IPS DF 4.7 (cell line): ENCODE measurements at regions not wholly inside any gene's neighbourhood (a gene's known extent, or its start where the extent isn't known, plus 50 kb on each side); places are given as distances from the start of the nearest gene placed in this dataset.
"Not testable (repeated sequence)": the region's sequence is repeated elsewhere in the genome, so short reads cannot be mapped to it uniquely, and the experiment has no call there.

Experiments
- DNase-seq: peaks from one replicate; pipeline ENCODE4 v3.0.0-alpha.2; 2013; ENCODE audit warnings: low spot score; ENCODE audit errors: extremely low read depth

DNA sequence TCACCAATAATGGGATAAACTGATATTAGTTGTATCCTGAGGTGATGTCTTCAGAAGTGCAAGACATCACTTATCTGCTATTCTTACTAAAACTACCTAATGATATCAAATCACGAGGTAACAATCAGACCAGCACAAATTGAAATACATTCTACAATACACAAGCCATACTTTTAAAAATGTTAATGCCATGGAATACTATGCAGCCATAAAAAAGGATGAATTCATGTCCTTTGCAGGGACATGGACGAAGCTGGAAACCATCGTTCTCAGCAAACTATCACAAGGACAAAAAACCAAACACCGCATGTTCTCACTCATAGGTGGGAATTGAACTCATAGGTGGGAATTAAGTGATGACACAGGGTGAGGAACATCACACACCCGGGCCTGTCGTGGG is 129.3 kb downstream of the SST start:
- no peak for DNase-seq

GRCh38 chr3:187536185-187536584 is 134.0 kb downstream of the SST start:
- DNase-seq, result no peak

DNA sequence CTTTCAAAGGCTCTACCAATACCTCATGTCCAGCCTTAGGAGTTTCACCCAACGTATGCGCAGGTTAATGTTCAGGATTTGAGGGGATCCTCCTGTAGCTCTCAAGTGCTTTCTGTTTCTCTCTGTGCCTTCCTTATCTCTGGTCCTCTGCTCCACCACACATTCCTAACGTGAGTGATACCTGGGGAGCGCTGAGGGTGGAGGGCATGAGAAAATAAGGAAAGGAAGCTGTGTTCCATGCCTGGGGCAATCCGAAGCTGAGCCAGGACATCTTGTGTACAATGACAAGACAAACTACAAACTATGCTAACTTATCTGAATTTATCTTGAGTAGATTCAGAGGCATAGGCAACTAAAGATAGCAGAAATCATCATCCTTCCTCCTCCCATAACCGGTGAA is 136.4 kb downstream of the SST start:
- no peak for DNase-seq

DNA sequence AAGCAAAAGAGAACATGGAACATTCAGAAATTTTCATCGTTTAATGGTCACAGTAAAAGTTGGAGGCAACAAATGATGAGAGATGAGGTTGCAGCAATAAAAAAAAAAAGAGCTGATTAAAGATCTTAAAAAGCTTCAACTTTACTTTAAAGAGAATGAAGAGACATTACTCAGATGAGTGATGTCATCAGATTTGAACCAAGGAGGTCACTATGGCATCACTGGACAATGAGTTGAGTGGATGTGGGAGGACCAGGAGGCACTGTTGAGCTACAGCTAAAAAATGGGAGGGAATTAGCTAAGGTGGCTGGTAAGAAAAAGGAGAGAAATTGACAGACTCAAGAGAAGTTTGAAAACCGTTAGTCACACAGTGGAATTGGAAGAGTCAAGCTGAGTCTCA is 138.4 kb downstream of the SST start:
- no peak for DNase-seq

DNA sequence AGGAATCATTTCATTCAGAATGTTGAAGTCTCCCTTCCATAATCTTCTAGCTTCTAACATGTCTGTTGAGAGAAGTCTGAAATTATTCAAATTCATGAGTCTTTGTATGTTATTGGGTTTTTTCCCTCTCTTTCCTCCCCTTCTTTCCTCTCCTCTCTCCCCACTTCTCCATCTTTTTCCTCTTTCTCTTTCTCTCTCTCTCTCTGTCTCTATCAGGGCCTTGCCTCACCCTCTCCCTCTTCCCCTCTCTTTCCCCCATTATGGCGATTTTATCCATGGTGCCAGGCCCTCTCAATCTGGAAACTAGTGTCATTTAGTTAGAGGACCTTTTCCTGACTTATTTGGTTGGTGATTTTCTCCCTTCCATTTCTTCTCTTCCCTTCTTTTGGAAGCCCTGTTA is 147.3 kb downstream of the SST start:
- no peak for DNase-seq

GRCh38 chr3:187522293-187522692 is 147.9 kb downstream of the SST start:
- no peak for DNase-seq

- DNase-seq, result no peak
Measured at GRCh38 chr3:187521546-187521945, 148.6 kb downstream of the SST start.

- DNase-seq, result no peak
Measured at GRCh38 chr3:187520027-187520945, 149.9 kb downstream of the SST start.

DNA sequence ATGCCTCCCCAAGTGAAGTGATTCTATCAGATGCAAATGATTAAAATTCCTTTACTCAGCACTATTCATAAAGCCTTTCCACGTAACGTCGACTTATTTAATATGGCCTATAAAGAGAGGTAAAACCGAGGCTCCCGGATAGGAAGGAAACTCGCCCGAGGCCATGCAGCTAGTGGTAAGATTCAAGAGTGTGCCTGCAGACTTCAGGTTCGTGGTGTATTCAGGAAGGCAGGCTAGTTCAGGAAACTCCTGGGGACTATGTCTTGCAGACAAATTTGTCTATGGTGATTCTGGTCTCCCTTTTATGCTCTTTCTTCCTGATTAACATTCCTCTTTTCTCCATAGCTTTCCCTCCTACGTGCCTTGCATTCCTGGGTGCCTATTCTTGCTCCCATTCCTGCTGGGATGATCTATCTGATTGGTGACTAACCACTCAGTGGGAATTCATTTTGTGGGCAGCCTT is 150.7 kb downstream of the SST start:
- peak; percentile 68 for DNase-seq

DNA sequence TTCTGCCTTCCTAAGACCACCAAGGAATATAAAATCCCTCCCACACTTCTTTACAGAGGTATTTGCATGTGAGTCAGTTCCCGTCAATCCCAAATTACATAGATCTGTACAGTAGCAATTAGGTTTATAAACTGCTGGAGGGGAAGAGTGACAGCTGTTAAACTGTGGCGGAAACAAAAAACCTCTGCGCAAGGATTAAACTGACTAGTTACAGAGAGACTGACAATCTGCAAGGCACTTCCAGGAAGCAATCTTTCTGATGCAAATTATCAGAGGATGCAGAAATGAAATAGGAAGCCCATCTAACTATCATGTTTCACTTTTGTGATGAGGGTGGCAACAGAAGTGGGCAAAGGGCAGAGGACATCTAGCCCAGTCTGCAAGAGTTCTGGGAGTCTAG is 150.4 kb downstream of the RTP4 start:
- no peak for DNase-seq

DNA sequence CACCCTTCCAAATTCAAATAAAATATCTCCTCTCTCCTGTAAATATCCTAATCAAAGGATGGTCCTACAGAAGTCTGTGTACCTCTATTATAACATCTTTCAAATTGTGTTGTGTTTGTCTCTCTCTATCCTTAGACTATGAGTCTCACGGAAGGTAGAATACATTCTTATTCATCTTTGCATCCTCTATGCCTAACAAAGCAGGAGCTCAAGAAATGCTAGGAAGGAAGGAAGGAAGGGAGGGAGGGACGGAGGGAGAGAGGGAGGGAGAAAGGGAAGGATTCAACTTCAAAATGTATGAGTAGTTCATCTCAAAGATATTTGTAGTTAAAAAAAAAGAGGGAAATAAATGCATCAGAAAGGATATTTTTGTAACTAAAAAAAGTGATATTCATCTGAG is 150.0 kb downstream of the RTP4 start:
- no peak for DNase-seq

- no peak for DNase-seq
Measured at GRCh38 chr3:187516446-187517185, 148.4 kb downstream of the RTP4 start.

DNA sequence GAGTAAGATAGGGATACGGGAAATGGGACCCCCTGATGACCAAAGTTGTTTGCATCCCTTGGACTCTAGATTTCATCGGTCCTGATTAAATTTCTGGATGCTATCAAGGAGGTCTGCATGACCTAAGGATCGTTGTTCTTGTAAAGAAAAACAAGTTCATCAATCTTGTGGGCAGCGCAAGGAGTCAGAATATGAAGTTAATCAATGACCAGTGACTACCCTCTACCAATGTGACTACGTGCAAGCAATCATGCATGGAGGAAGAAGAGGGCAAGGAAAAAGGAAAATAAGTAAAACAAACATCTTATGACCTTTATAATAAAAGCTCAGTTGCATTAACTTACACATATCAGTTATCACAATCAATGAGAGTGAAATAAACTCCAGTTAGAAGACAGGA is 139.7 kb downstream of the RTP4 start:
- DNase-seq, result no peak

- no peak for DNase-seq
Measured at GRCh38 chr3:187507266-187507665, 139.1 kb downstream of the RTP4 start.

DNA sequence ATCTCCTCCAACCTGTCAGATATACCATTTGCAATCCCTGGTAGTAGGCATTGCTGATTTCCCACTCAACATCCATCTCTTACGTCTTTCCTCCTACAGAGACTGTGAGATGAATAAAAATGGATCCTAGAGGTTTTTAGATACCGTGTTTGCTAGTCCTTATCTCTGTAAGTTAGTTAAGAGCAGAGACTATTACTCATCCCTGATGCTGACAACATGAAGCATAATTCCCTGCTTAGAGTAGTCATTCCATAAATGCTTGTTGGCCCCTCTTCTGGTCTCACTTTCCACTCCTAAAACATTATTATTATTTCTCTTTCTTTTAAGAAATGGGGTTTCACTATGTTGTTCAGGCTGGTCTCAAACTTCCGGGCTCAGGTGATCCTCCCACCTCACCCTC is 136.2 kb downstream of the RTP4 start:
- DNase-seq, result no peak

- DNase-seq, result no peak
Measured at GRCh38 chr3:187498211-187498724, 130.1 kb downstream of the RTP4 start.

DNA sequence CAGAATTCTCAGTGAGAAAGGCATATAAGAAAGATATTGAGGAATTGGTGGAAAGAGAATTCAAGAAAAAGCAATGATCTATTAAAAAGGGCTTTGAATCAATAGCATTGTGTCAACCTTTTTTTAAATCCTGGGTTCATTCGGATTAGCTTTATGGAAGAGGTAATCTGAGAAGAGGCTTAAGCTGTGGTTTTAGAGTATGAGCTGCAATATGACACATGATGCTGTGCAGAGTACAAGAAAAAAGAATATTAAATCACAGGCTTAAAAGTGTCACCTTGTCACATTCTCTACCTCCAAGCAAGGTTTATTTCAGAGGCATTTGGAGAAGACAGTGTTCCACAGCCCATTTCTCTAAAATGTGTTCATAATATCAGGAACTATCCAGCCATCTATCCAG is 128.9 kb downstream of the RTP4 start:
- no peak for DNase-seq

DNA sequence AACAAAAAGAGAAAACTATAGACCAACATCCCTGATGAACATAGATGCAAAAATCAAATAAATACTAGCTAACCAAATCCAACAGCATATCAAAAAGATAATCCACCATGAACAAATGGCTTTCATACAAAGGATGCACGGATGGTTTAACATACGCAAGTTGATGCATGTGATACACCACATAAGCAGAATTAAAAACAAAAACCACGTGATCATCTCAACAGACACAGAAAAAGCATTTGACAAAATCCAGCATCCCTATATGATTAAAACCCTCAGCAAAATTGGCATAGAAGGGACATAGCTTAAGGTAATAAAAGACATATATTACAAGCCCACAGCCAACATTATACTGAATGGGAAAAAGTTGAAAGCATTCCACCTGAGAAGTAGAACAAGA is 125.9 kb downstream of the RTP4 start:
- DNase-seq, result not testable (repeated sequence)

DNA sequence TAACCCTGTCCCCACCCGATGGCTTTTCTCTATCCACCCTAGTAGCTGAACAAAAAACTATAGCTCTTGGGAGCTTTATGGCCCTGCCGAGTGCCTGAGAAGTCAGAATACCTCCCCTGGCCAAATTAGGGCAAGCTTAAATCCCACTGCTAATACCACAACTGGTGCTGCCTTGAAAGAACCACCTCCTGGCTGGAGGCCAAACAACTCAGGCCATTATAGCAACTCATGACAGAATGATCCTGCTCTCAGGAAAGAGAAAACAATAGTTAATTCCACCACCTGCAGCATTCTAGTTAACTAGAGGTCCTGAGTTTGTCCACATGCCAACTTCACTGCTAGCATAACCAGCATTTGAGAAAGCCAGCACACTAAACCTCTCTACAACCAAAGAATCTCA is 123.2 kb downstream of the RTP4 start:
- DNase-seq, result no peak

DNA sequence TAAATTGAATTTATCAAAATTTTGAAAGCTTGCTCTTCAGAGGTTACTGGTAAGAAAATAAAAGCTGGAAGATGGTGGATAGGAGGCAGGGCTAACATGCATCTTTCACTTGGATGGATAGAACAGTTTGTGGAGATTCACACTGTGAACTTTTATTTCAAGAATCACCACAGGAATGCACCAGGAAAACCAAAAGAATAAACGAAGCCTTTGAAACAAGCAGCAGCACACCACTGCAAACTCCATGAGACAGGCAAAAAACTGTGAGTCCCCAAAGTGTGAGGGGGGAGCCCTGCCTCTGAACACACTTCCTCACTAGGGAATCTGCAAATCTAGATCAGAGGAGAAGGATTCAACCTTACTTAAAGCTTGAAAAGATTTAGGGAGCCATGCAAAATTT is 122.2 kb downstream of the RTP4 start:
- no peak for DNase-seq

GRCh38 chr3:187484547-187485295 is 116.5 kb downstream of the RTP4 start:
- no peak for DNase-seq

DNA sequence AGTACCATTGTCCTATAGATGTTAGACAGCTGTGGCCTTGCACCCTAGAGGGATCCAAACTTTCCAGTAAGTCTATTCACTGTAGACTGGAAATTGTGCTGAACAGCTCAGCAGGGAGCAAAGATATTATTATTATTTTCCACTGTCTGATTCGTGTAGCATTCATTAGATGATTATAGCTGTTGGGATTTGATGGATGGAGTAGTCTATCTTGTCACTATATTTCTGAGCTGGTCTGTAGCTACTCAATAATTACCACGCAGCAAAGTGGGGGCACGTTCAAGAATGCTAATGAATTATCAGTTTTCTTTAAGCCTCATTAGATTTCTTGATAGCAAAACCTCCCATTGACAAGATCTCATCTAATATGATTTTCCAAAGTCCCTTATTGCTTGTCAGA is 113.2 kb downstream of the RTP4 start:
- DNase-seq, result no peak
